Pulmonary artery endothelial cell (primary cell): ENCODE measurements at regions not wholly inside any gene's neighbourhood (a gene's known extent, or its start where the extent isn't known, plus 50 kb on each side); places are given as distances from the start of the nearest gene placed in this dataset.
A peak's percentile ranks its signal among the peaks of the same experiment; 100 is the strongest.

ENCODE experiments used
- DNase-seq: peaks from one replicate; pipeline ENCODE4 v3.0.0-alpha.2; 2011; ENCODE audit warnings: low read depth, low spot score

GRCh38 chr2:240225660-240226475 is 85.4 kb upstream of the OTOS start:
- no peak for DNase-seq

- no peak for DNase-seq
Measured at GRCh38 chr2:240226672-240227537, 86.4 kb upstream of the OTOS start.

GRCh38 chr2:240227538-240228428 is 87.3 kb upstream of the OTOS start:
- DNase-seq = no peak

GRCh38 chr2:240229005-240229404 is 88.5 kb upstream of the OTOS start:
- DNase-seq = no peak

- no peak for DNase-seq
Measured at GRCh38 chr2:240229603-240230235, 89.3 kb upstream of the OTOS start.

- no peak for DNase-seq
Measured at GRCh38 chr2:240230291-240230931, 90.0 kb upstream of the OTOS start.

GRCh38 chr2:240231838-240232244 is 91.4 kb upstream of the OTOS start:
- no peak for DNase-seq

GRCh38 chr2:240232264-240232915 is 91.9 kb upstream of the OTOS start:
- DNase-seq = no peak

- DNase-seq = peak; percentile 20
Measured at GRCh38 chr2:240232961-240233884, 92.8 kb upstream of the OTOS start.

GRCh38 chr2:240233885-240234502 is 93.5 kb upstream of the OTOS start:
- no peak for DNase-seq

- DNase-seq = no peak
Measured at GRCh38 chr2:240234503-240234951, 94.1 kb upstream of the OTOS start.

GRCh38 chr2:240235149-240235803 is 94.8 kb upstream of the OTOS start:
- no peak for DNase-seq

GRCh38 chr2:240235811-240236210 is 95.4 kb upstream of the OTOS start:
- DNase-seq = no peak

GRCh38 chr2:240236217-240237111 is 96.0 kb upstream of the OTOS start:
- DNase-seq = no peak

GRCh38 chr2:240237609-240238174 is 97.2 kb upstream of the OTOS start:
- peak; percentile 92 for DNase-seq

GRCh38 chr2:240238201-240238600 is 97.7 kb upstream of the OTOS start:
- DNase-seq = no peak
